HL-60/S4 (cell line): ENCODE measurements at regions not wholly inside any gene's neighbourhood (a gene's known extent, or its start where the extent isn't known, plus 50 kb on each side); places are given as distances from the start of the nearest gene placed in this dataset.
"Not testable (repeated sequence)": the region's sequence is repeated elsewhere in the genome, so short reads cannot be mapped to it uniquely, and the experiment has no call there.

Source experiments
- in situ Hi-C: fragments of 300-500 bp; cut with MboI; formaldehyde crosslinking; loops from 2 replicates; pipeline ENCODE4 v1.14.3; 2022; ENCODE audit warnings: low sequenced_read_pairs

DNA sequence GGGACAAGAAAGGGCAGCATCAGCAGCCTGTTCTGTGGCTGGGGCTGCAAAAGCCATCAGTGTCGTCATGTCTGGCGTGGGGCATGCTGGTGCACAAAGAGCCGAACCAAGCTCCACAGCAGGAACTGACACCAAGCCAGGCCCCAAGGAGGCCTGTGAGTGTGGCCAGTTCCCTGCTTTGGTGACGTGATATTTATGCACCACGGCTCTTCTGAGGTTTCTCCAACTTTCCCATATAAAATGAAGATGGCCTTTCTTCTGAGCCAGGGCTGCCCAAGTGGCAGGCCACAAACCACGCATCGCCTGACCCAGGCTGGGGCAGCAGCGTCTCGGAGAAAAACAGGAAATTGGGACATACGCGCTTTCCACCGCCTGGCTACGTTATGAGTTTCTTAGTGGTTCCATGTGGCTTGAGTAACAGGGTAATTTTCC lies 109.9 kb downstream of the RIN2 start:
- in situ Hi-C loops = no loop called here

DNA sequence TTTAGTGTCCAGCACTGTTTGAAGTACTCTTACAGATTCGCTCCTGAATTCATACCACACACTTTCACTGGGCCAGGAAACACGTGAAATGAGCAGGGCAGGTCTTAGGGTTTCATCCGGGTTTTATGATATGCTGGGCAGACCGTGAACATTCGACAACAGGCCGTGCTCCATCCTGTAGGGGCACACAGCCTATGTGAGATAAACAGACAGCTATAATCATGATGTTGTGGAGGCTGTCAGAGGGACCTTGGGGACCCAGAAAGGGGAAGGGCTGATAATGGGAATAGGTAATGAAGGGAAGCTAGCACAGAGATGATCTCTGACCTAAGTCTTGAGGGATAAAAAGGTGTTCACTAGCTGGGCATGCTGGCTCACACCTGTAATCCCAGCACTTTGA lies 110.4 kb downstream of the RIN2 start:
- in situ Hi-C loops = no loop called here

DNA sequence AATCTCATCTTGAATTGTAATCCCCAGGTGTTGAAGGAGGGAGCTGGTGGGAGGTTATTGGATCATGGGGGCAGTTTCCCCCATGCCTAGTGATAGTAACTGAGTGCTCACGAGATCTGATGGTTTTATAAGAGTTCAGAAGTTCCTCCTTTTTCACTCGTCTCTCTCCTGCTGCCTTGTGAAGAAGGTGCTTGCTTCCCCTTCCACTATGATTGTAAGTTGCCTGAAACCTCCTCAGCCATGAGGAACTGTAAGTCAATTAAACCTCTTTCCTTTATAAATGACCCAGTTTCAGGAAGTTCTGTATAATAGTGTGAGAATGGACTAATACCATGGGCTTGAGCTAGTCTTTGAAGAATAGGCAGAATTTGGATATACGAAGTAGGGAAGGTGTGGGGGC lies 113.9 kb downstream of the RIN2 start:
- in situ Hi-C loops = no loop called here

DNA sequence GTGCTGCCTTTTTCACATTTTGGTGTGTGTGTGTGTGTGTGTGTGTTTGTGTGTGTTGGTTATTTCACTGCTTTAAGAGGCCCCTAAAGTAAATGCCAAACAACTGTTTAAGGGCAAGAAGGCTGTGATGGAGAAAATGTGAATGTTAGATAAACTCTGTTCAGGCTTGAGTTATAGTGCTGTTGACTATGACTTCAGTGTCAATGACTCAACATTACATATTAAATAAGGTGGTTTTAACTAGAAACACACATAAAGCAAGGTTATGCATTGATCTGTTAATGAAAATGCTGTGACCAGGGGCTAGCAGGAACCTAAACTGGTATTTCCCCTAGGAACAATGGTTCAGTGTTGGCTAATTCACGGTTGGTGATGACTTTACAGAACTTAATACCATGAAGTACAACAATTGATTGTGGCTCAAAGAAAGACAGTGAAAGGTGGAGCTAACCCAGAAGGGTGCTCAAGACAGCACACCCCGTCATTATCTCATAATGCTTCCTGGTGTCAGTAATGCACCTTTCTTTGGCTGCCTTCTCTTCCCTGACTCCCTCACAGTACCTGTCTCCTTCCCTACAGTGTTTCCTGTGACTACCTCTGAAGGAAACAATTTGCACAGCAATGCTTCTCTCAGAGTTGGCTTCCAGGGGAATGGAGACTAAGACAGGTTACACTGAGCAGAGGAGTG lies 116.1 kb downstream of the RIN2 start:
- in situ Hi-C loops = no loop called here

DNA sequence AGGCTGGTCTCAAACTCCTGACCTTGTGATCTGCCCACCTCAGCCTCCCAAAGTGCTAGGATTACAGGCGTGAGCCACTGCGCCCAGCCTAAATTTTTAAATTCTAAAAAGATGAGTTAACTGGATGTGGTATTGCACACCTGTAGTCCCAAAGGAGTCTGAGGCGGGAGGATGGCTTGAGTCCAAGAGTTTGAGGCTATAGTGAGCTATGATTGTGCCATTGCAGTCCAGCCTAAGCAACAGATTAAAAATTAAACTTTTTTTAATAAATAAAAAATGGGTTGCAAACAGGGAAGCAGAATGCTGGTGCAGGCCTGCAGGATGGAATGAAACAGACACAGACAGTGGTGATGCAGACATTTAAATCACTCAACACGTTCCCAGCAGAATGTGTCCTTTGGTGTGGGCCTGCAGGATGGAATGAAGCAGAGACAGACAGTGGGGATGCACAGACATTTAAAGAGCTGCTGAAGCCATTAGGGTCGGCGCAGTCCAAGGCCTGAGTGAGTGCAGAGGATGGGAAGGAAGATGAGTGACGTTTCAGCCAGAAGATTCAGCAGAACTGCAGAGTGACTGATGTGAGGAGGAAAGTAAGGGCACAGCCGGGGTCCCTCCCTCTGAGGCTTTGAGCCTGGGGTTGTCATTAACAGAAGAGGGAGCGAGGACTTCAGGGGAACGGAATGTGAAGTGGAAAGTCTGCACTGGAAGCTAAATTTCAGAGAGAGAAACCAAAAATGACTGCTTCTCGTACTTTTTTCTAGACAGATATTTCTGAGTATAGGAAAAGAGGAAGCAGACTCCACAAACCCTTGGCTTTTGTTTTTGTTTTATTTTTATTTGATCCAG lies 117.5 kb downstream of the RIN2 start:
- in situ Hi-C loops = no loop called here

DNA sequence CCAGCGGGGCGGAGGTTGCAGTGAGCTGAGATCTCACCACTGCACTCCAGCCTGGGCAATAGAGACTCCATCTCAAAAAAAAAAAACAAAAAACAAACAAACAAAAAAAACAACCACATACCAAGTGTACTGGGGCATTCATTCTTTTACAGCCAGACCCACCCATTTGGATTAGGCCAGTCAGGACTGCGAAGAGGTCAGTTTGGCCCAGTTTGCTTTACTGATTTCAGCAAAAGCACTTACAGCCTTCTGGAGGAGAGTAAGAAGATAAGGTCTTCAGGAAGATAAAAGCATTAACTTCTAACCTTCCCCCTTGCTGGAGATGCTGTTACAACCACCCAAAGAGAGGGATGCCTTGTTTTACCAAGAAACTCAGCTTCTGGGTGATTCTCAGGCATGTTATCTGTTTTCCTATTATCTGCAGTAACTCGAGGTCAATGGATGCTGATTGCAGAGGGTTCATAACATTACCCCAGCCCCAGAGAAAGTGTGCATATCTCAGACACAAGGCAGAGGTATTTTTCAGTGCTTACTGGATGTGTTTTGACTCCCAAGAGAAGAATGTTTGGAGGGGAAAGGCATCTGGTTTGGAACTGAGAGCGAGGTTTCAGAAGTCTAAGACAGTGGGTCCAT lies 118.9 kb downstream of the RIN2 start:
- in situ Hi-C loops = no loop called here

DNA sequence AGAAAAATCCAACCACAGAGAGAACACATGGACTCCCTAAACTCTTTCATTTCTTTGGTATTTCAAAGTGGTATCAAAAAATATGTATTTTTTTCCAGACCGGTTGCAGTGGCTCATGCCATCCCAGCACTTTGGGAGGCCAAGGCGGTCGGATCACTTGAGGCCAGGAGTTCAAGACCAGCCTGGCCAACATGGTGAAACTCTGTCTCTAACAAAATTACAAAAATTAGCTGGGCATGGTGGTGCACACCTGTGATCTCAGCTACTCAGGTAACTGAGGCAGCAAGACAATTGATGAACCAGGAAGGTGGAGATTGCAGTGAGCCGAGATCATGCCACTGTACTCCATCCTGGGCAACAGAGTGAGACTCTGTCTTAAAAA lies 121.8 kb downstream of the RIN2 start:
- in situ Hi-C loops = not testable (repeated sequence)

DNA sequence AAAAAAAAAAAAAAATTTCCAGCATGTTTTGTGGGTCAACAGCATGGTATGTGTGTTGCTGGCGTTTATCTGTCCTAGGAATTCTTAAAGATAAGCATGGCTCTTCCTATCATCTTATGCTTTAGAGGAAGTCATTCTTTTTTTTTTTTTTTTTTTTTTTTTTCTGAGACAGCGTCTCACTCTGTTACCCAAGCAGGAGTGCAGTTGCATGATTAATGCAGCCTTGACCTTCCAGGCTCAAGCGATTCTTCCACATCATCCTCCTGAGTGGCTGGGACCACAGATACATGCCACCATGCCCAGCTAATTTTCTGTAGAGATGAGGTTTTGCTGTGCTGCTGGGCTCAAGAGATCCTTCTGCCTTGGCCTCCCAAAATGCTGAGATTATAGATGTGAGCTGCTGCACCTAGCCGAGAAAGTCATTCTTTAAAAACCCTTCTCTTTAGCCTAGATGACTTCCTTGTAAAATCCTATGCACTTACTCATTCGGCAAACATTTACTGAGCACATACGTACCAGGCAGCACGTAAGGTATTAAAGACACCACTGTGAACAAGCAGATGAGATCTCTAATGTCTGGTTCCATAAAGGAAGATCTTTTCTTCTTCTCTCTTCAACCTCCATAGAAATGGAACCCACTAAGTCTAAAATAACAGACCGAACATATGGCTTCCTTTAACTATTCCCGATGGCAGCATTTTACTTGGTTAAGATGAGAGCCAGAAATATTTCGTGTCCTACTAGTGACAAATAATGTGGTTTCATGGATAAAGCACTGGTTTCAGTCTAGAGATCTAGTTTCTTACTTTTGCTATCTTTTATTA lies 122.4 kb downstream of the RIN2 start:
- in situ Hi-C loops = no loop called here

DNA sequence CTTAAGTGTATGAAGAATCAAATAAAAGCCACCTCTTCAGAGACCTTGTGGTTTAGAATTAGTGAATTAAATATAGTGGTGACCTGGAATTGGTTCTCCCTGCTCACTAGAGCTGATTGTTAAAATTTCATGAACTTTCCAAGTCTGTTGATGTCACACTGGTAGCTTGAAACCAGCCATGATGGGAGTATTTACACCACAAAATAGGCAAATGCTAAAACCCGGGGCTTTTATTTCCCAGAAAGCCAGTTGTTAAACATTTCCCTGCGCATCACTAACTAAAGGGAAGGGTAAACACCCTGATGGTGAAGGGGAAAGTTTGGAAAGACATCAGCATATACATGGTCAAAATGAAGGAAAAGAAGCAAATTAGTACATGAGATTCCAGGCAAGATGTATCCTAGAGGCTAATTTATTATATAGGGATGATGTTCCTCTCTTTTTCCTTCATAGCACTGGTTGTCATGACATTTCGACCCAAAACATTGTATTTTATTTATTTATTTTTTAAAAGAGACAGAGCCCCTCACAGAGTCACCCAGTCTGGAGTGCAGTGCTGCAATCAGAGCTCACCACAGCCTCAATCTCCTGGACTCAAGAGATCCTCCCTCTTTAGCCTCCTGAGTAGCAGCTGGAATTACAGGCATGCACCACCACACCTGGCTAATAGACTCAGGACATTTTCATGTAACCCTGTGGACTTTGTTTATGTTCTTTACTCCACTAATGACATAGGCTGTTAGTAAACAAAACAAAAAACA lies 123.2 kb downstream of the RIN2 start:
- in situ Hi-C loops = no loop called here

DNA sequence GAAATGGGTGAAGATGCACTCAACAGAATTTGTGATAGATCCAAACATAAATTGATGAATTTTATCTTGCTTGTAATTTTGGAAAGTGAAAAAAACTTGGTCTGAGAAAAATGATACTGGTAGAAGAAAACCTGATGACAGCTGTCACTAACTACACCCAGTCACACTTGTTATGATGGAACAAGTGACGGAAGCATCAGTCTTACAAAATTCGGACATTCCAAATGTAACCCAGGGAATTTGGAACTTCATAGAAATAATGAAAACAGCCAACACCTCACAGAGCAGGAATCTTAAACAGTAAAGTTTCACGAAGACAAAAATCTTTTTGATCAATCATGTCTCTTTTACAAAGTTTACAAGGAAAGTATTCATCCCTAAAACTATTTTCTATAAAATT lies 123.9 kb downstream of the RIN2 start:
- in situ Hi-C loops = no loop called here

DNA sequence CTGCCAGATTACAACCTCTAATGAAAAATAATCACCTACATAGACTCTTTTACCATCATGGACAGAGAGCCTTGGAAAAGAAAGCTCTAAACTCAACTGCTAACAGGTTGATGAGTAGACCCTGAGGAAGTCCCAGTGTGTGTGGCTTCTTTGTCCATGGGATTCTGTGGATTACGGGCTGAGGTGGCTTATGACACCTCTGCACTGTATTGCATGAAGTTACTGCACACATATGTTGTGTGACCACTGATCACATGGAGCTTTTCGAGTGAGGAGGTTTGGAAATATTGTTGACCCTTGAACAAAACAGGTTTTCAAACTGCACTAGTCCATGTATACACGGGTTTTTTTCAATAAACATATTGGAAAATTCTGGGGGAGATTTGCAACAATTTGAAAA lies 124.4 kb downstream of the RIN2 start:
- in situ Hi-C loops = no loop called here

DNA sequence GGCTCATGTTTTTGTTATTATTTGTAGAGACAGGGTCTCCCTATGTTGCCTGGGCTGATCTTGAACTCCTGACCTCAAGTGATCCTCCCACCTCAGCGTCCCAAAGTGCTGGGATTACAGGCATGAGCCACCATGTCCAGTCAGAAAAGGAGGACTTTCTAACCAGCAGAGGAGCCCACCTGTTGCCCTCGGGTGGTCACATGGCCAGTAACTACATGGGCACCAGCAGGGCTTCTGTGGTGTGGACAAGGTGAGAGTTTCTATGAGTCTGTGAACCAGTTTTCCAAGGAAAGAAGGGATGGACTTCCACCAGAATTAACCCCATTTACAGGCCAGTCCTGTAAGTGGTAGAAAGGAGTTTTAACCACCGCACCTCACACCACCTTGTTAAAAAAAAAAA lies 125.4 kb downstream of the RIN2 start:
- in situ Hi-C loops = no loop called here

DNA sequence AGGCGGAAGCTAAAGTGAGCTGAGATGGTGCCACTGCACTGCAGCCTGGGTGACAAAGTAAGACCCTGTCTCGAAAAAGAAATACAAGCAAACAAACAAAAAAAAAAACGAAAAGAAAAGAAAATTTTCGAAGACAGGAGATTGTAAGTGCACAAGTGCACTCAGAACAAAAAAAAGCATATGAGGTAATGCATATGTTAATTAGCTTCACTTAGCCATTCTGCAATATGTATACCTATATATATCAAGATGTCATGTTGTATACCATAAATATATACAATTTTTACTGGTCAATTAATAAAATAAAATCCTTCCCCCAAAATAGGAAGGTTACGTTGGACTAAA lies 127.5 kb downstream of the RIN2 start:
- in situ Hi-C loops = no loop called here

DNA sequence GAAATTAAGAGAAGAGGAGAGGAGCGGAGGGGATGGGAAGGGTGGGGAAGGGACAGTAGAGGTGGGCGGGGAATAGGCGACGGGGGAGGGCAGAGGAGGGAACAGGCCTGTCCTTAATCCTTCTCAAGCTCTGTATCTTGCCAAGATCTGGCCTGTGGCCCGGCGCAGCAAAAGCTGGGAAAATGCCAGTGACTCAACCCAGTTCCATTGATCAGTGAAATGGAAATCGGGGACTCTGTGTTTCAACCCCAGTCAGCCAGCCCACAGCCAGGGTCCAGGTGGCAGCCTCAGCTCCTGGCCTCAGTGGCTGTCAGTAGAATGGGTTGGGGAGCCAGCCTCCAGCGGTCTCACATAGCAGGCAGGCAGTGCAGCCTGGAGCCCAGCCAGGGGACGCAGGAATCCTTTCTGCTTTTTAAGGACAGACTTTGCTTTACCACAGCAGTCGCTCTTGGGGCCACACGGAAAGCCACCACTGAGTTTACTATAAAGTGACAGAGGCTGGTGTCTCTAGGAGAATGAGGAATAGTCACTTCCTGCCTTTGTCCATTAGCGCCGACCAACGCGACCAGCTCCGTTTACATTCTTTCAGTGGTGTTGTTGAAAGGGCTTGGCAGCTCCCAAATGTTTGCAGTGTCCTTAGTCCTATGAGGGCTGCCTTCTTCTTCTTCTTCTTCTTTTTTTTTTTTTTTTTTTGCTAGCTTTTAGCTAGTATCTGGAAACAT lies 128.0 kb downstream of the RIN2 start:
- in situ Hi-C loops = no loop called here

DNA sequence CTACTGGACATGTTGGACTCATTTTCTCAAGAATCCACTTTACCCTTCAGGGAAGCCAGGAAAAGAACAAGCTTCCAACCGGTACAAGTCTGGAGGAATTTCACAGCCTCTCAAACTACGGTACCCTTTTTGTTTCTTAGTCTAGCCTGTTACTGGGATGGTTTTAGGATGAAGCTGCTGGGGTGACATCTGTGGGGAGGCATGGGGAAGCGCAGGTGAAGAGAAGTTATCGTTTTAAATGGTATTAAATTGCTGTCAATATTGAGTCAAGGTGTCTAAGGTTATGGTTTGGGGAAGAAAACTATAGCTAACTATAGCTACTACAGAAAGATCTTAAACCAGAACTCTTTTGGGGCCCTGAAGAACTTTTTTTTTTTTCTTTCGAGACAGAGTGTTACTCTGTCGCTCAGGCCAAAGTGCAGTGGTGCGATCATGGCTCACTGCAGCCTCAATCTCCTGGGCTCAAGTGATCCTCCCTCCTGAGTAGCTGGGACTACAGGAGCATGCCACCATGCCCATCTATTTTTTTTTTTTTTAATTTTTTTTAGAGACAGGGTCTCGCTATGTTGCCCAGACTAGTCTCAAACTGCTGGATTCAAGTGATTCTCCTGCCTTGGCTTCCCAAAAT lies 128.7 kb downstream of the RIN2 start:
- in situ Hi-C loops = no loop called here

DNA sequence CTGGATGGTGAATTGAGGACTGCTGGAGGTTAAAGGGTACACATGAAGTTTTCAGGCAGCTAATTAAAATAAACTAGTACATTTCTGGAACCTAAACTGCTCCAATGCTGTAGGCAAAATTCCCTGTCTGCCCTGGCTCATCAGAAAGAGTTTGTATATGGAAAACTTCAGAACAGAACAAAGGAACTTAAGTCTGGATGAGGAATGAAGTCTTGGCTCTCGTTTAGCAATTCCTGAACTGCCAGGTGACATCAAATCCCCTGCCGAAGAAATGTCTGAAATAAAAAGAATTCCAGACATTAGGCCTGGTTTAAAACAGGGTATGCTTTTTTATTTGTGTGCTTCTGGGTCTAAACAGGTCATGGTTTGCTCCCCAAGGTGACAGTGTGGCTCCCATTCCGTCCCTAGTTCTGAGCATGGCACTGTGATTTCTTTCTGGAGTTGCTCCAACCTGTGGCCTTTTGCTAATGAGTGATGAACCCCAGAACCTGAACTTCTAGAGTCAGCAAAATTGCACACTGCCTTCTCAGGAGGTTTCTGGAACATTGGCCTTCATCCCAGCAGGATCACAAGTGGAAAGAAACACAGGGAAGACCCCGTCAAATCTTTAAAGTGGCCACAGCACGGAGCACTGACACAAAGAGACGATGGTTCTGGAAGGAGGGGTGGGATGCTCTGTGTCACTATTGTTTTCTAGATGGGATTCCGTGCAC lies 129.4 kb upstream of the NAA20 start:
- in situ Hi-C loops = no loop called here

DNA sequence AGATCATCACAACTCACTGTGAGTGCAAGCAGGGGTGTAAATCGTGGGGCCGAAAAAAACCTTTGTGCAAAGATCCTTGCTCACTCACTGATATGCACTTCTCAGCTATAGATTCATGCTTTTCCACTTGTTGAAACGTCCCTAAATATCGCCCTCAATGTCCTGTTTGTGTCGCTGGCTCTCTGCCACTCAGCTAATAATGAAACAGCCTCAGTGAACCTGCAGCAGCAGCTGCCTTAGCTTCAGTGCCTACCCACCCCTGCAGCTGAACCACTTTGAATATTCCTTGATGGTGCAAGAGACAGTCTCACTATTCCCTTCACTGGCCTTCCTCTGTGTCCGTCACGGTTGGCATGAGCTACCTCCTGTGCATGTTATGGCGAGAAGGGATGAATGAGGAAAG lies 128.9 kb upstream of the NAA20 start:
- in situ Hi-C loops = no loop called here

DNA sequence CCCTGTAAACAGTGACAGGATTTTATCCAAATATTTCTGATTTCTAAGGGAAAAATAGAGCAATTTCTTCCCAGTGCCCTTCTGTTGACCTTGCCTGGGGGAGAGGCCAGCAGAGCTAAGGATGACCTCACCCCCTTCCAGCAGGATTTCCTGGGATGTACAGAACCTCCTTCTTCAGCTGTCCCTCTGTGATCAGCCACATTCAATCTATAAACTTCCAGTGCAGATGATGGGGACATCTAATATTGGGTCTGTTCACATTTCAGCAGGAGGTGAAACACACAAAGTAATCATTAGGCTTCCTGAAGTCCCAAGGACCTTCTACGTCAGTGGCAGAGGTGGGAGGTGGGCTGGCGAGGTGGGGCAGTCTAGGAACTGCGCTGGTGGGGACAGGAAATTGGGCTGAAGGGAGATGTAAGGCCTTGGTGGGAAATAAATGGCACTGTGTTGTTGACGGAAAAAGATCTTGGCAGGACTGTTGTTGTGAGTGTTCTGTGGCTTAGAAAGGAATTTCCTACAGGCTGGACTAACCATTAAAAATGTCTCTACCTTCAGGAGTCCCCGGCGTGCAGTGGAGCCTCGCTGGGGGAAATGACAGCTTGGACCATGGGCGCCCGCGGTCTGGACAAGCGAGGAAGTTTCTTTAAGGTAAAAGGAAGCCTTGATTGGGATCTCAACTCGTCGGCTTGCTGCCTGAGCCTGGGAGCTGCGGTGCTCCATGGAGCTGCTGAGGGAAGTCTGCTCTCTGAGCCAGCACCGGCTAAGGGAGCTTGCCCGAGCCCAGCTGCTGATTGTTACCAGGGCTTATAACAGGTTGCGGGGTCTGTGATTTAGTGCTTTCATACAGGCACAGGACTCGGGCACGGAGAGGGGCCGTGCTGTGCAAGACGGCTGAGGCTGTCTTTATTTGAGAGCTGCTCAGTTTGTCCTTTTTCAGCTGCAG lies 127.9 kb upstream of the NAA20 start:
- in situ Hi-C loops = no loop called here
